K562 (cell line): ENCODE measurements at regions not wholly inside any gene's neighbourhood (a gene's known extent, or its start where the extent isn't known, plus 50 kb on each side); places are given as distances from the start of the nearest gene placed in this dataset.

Source experiments
- ATAC-seq: fragments of 200-7000 bp; cut with Tn5 transposase; 3 replicates; pipeline ENCODE4 v1.9.1; 2020; ENCODE audit warnings: moderate library complexity
- BruUV-seq: library from RNA; stranded (reverse); fragments of 400-500 nt; replicated peaks from 2 replicates; lab custom pipeline; 2021; lab: Mats Ljungman, UMichigan
- CTCF ChIA-PET: fragments of 300-600 bp; formaldehyde crosslinking; extraction: SDS; loops from one replicate; lab custom pipeline; 2021; ENCODE audit warnings: low intra/inter-chr PET ratio; lab: Yijun Ruan, JAX
- POLR2A ChIA-PET: fragments of 300-600, 350-650 bp; sonication (Branson Sonifier 250); formaldehyde crosslinking; extraction: SDS; loops from one replicate; lab custom pipeline; 2021; ENCODE audit warnings: antibody characterized with exemption, inconsistent platforms; lab: Yijun Ruan, JAX
- DNase-seq, 4 experiments: peaks; one replicate each; pipeline versions ENCODE4 v3.0.0 to v3.0.0-alpha.2; 2011 to 2018; ENCODE audit warnings: low spot score in 3 of 4, mixed read lengths in 3 of 4; ENCODE audit errors: extremely low read depth in 1 of 4
- FAIRE-seq: peaks from 2 replicates; lab custom pipeline; 2011; peaks lifted over from hg19 to GRCh38; lab: Jason Lieb, UNC
- H2AFZ ChIP-seq: 2 replicates; pipeline ENCODE4 v1.6.0; 2011; ENCODE audit warnings: low read depth, low read length, control low read depth, inconsistent platforms
- H3K27ac ChIP-seq: fragments of 200-600 bp; 3 replicates; pipeline ENCODE4 v1.8.0; 2011; ENCODE audit warnings: low read depth, mild to moderate bottlenecking, control low read depth, inconsistent platforms, low read length, moderate library complexity, mixed read lengths; ENCODE audit errors: extremely low read depth
- H3K27me3 ChIP-seq, 2 experiments: fragments of 300-600 bp in 1 of 2; 2 replicates in 1 of 2; 3 replicates in 1 of 2; pipeline versions ENCODE4 v1.6.0 to v1.8.0; 2011; ENCODE audit warnings: inconsistent platforms in 2 of 2, low read length in 2 of 2, mild to moderate bottlenecking in 1 of 2, mixed read lengths in 1 of 2, moderate library complexity in 1 of 2; ENCODE audit not compliant: control insufficient read depth in 2 of 2, insufficient read depth in 2 of 2
- H3K36me3 ChIP-seq: fragments of 300-600 bp; 3 replicates; pipeline ENCODE4 v1.8.0; 2011; ENCODE audit warnings: mild to moderate bottlenecking, low read length, inconsistent platforms; ENCODE audit not compliant: control insufficient read depth, insufficient read depth
- H3K4me1 ChIP-seq, 2 experiments: fragments of 200-600 bp in 1 of 2; replicated peaks in 1 of 2; 2 replicates in 1 of 2; 3 replicates in 1 of 2; pipeline versions ENCODE4 v1.5.1 to v1.8.0; 2011; ENCODE audit warnings: inconsistent platforms in 2 of 2, low read length in 2 of 2, mild to moderate bottlenecking in 1 of 2, mixed read lengths in 1 of 2, moderate library complexity in 1 of 2; ENCODE audit not compliant: control insufficient read depth in 2 of 2, insufficient read depth in 2 of 2
- H3K4me2 ChIP-seq: 2 replicates; pipeline ENCODE4 v1.6.1; 2011; ENCODE audit warnings: low read length, control low read depth, inconsistent platforms, mixed read lengths; ENCODE audit not compliant: insufficient read depth
- H3K4me3 ChIP-seq: fragments of 200-600 bp; sonication (generic), shearing (Covaris generic); 2 replicates; pipeline ENCODE4 v1.5.1; 2016; ENCODE audit warnings: control low read depth, inconsistent platforms
- H3K79me2 ChIP-seq: fragments of 200-600 bp; 3 replicates; pipeline ENCODE4 v1.8.0; 2011; ENCODE audit warnings: low read length, inconsistent platforms; ENCODE audit not compliant: control insufficient read depth, insufficient read depth
- H3K9ac ChIP-seq, 2 experiments: 2 replicates each; pipeline versions ENCODE4 v1.6.0 to v1.6.1; 2011; ENCODE audit warnings: low read depth in 2 of 2, low read length in 2 of 2, control low read depth in 1 of 2, inconsistent platforms in 1 of 2, mild to moderate bottlenecking in 1 of 2, mixed read lengths in 1 of 2; ENCODE audit not compliant: insufficient read depth in 1 of 2
- H3K9me1 ChIP-seq: one replicate; pipeline ENCODE4 v1.6.0; 2011; ENCODE audit warnings: inconsistent platforms, mild to moderate bottlenecking, low read length, moderate library complexity; ENCODE audit not compliant: control insufficient read depth, insufficient read depth
- H3K9me3 ChIP-seq: replicated peaks from 2 replicates; pipeline ENCODE4 v1.5.1; 2011; ENCODE audit warnings: low read depth, low read length, inconsistent platforms; ENCODE audit not compliant: control insufficient read depth, insufficient read depth
- H4K20me1 ChIP-seq: replicated peaks from 2 replicates; pipeline ENCODE4 v1.6.1; 2011; ENCODE audit warnings: low read length, inconsistent platforms, mixed read lengths; ENCODE audit not compliant: control insufficient read depth, insufficient read depth
- CBFA2T2 ChIP-seq: fragments of 450-650 bp; conservative IDR thresholded peaks from 2 replicates; pipeline ENCODE4 v1.6.1; 2017; ENCODE audit warnings: mild to moderate bottlenecking
- CEBPB ChIP-seq: fragments of 450-650 bp; IDR thresholded peaks from 2 replicates; pipeline ENCODE4 v1.6.1; 2016; ENCODE audit warnings: missing genetic modification characterization, missing compliant biosample characterization
- IRF1 ChIP-seq: sonication (generic); formaldehyde crosslinking; IDR thresholded peaks from 2 replicates; pipeline ENCODE4 v1.8.0; 2022; ENCODE audit warnings: missing genetic modification reagents, mild to moderate bottlenecking, borderline replicate concordance
- MYNN ChIP-seq, 2 experiments: sonication (generic); formaldehyde crosslinking in 1 of 2; IDR thresholded peaks; 2 replicates each; pipeline versions ENCODE4 v1.5.0 to v1.6.1; 2016 to 2020; ENCODE audit warnings: antibody characterized with exemption in 1 of 2, missing genetic modification reagents in 1 of 2
- PTTG1 ChIP-seq: fragments of 450-650 bp; IDR thresholded peaks from 2 replicates; pipeline ENCODE4 v1.6.1; 2016; ENCODE audit warnings: low read depth, mild to moderate bottlenecking, missing genetic modification characterization, missing compliant biosample characterization
- SRSF1 ChIP-seq: fragments of 200-400 bp; formaldehyde crosslinking; IDR thresholded peaks from 2 replicates; pipeline ENCODE4 v1.6.1; 2017; ENCODE audit warnings: mild to moderate bottlenecking, low read depth, low read length, moderate library complexity
- ZBTB1 ChIP-seq: sonication (generic); formaldehyde crosslinking; IDR thresholded peaks from 2 replicates; pipeline ENCODE4 v1.8.1; 2023; ENCODE audit warnings: missing genetic modification reagents, low read depth, mild to moderate bottlenecking, borderline replicate concordance
- ZNF384 ChIP-seq: IDR thresholded peaks from 2 replicates; pipeline ENCODE4 v1.6.1; 2012; ENCODE audit warnings: low read depth, low read length, improper control_type of control experiment
- ZNF398 ChIP-seq: fragments of 250-450 bp; sonication (Bioruptor Pico); IDR thresholded peaks from 2 replicates; pipeline ENCODE4 v1.8.0; 2021; ENCODE audit warnings: moderate library complexity, mild to moderate bottlenecking, inconsistent platforms
- WGBS: fragments of 100-300 bp; shearing (Covaris generic); methylation state at CpG from one replicate; pipeline ENCODE4 v1.1.6; 2016; ENCODE audit warnings: low coverage, mixed read lengths; ENCODE audit not compliant: insufficient coverage; ENCODE audit errors: missing lambda C conversion rate; 5-methylcytosine and 5-hydroxymethylcytosine counted together
- in situ Hi-C: fragments of 300-500 bp; cut with MboI; formaldehyde crosslinking; loops from 4 replicates; pipeline ENCODE4 v1.15.0; 2018; ENCODE audit warnings: inconsistent platforms, mixed read lengths
- intact Hi-C: fragments of 100-400 bp; cut with micrococcal nuclease; formaldehyde crosslinking; loops from 2 replicates; pipeline ENCODE4 v1.14.2; 2022

GRCh38 chr21:16113052-16113715 is 383.4 kb downstream of the USP25 start:
- no peak for ATAC-seq
- Histone ChIP-seq H3K4me2 (no peak overlapping the region), H3K27me3 (no peaks in the 10 kb centered on the region), H3K9me1 (no peaks in the 10 kb centered on the region), H2AFZ (no peak overlapping the region), H3K4me1 (no peaks in the 10 kb centered on the region), H3K79me2 (no peaks in the 10 kb centered on the region), H3K4me3 (no peak overlapping the region), H3K9ac (no peak overlapping the region), H3K27ac (no peak overlapping the region), H4K20me1 (no peaks in the 10 kb centered on the region), H3K9me3 (no peaks in the 10 kb centered on the region), H3K36me3 (no peaks in the 10 kb centered on the region)
- DNase-seq: no peak
- WGBS: 3% methylated on average over 2 of the region's 2 CpGs
- no peak for TF ChIP-seq CEBPB
- TF ChIP-seq ZNF384: no peak
- no peak for TF ChIP-seq SRSF1
- TF ChIP-seq ZNF398: no peak
- TF ChIP-seq MYNN (IDR thresholded peaks at IDR 0.05): no peak
- TF ChIP-seq MYNN (CRISPR knock-in tag; IDR thresholded peaks at IDR 0.05): no peak
- TF ChIP-seq CBFA2T2: no peak
- no peak for TF ChIP-seq PTTG1 (tag)
- TF ChIP-seq ZBTB1 (CRISPR knock-in tag): no peak
- no peak for TF ChIP-seq IRF1 (CRISPR knock-in tag)
- intact Hi-C loops (no loop called here), in situ Hi-C loops (no loop called here)
- BruUV-seq: no TSS peak
- POLR2A ChIA-PET: no interaction called here
- CTCF ChIA-PET: no interaction called here
- FAIRE-seq: no peak
